RWPE1 (cell line): ENCODE measurements at regions not wholly inside any gene's neighbourhood (a gene's known extent, or its start where the extent isn't known, plus 50 kb on each side); places are given as distances from the start of the nearest gene placed in this dataset.

Experiments
- CTCF ChIA-PET: fragments of 350-600 bp; sonication (Branson Sonifier 250); formaldehyde crosslinking; extraction: SDS; loops from one replicate; lab custom pipeline; 2021; lab: Yijun Ruan, JAX
- POLR2A ChIA-PET: fragments of 400-600 bp; formaldehyde crosslinking; extraction: SDS; loops from one replicate; lab custom pipeline; 2020; ENCODE audit warnings: antibody characterized with exemption; ENCODE audit not compliant: low non-redundant PET; lab: Yijun Ruan, JAX
- DNase-seq: peaks from one replicate; pipeline ENCODE4 v3.0.0; 2012; ENCODE audit warnings: low spot score
- H3K27ac ChIP-seq: fragments of 450-650 bp; 2 replicates; pipeline ENCODE4 v1.5.1; 2017
- CTCF ChIP-seq: fragments of 450-650 bp; conservative IDR thresholded peaks from 2 replicates; pipeline ENCODE4 v1.5.1; 2017; ENCODE audit warnings: low read depth, mild to moderate bottlenecking

- POLR2A ChIA-PET, result no interaction called here
- TF ChIP-seq CTCF, result no peak
- CTCF ChIA-PET, result no interaction called here
- H3K27ac ChIP-seq, result no peak overlapping the region
- no peak for DNase-seq
Observed at GRCh38 chr6:114595186-114595585, 252.4 kb upstream of the HS3ST5 start.

- ChIA-PET POLR2A (no interaction called here), CTCF (no interaction called here)
- DNase-seq, result no peak
- no peak for TF ChIP-seq CTCF
- H3K27ac ChIP-seq, result no peak overlapping the region
Observed at GRCh38 chr6:114592506-114592905, 249.7 kb upstream of the HS3ST5 start.

GRCh38 chr6:114588726-114589125 lies 245.9 kb upstream of the HS3ST5 start:
- TF ChIP-seq CTCF, result no peak
- no peak overlapping the region for H3K27ac ChIP-seq
- DNase-seq, result no peak
- ChIA-PET CTCF (no interaction called here), POLR2A (no interaction called here)

- CTCF ChIA-PET, result no interaction called here
- TF ChIP-seq CTCF, result no peak
- no peak for DNase-seq
- H3K27ac ChIP-seq, result no peak overlapping the region
- POLR2A ChIA-PET, result no interaction called here
Observed at GRCh38 chr6:114586298-114586697, 243.5 kb upstream of the HS3ST5 start.

- POLR2A ChIA-PET, result no interaction called here
- CTCF ChIA-PET, result interaction anchor here (0.7 kb wide), 1 partner anchor 649 kb away, joined by 3 read pairs; no protein-coding TSS in a partner anchor
- H3K27ac ChIP-seq, result no peak overlapping the region
- DNase-seq, result no peak
- TF ChIP-seq CTCF, result no peak
Observed at GRCh38 chr6:114581293-114581692, 238.5 kb upstream of the HS3ST5 start.

GRCh38 chr6:114580882-114581281 lies 238.1 kb upstream of the HS3ST5 start:
- no peak for DNase-seq
- CTCF ChIA-PET, result no interaction called here
- POLR2A ChIA-PET, result no interaction called here
- no peak for TF ChIP-seq CTCF
- H3K27ac ChIP-seq, result no peak overlapping the region

- ChIA-PET POLR2A (no interaction called here), CTCF (no interaction called here)
- DNase-seq, result no peak
- no peak for TF ChIP-seq CTCF
- H3K27ac ChIP-seq, result no peak overlapping the region
Observed at GRCh38 chr6:114579486-114579885, 236.7 kb upstream of the HS3ST5 start.
